Astrocyte (in vitro differentiated cells and primary cell): ENCODE measurements at regions not wholly inside any gene's neighbourhood (a gene's known extent, or its start where the extent isn't known, plus 50 kb on each side); places are given as distances from the start of the nearest gene placed in this dataset.

ENCODE experiments used
- DNase-seq: peaks from one replicate; pipeline ENCODE4 v3.0.0-alpha.2; 2010; ENCODE audit warnings: low read depth
- FAIRE-seq: peaks from 2 replicates; lab custom pipeline; 2011; peaks lifted over from hg19 to GRCh38; lab: Jason Lieb, UNC
- H2AFZ ChIP-seq: 2 replicates; pipeline ENCODE4 v1.6.0; 2012; ENCODE audit warnings: low read depth, low read length, inconsistent platforms
- H3K27ac ChIP-seq: 2 replicates; pipeline ENCODE4 v1.5.1; 2011; ENCODE audit warnings: low read depth, low read length, inconsistent platforms
- H3K27me3 ChIP-seq: 2 replicates; pipeline ENCODE4 v1.6.0; 2011; ENCODE audit warnings: low read length, inconsistent platforms; ENCODE audit not compliant: insufficient read depth
- H3K36me3 ChIP-seq: 2 replicates; pipeline ENCODE4 v1.5.1; 2011; ENCODE audit warnings: low read length, inconsistent platforms; ENCODE audit not compliant: insufficient read depth
- H3K4me1 ChIP-seq: 2 replicates; pipeline ENCODE4 v1.5.1; 2011; ENCODE audit warnings: low read length, inconsistent platforms; ENCODE audit not compliant: insufficient read depth
- H3K4me2 ChIP-seq: 2 replicates; pipeline ENCODE4 v1.6.0; 2012; ENCODE audit warnings: low read length, inconsistent platforms
- H3K4me3 ChIP-seq: 2 replicates; pipeline ENCODE4 v1.5.1; 2011; ENCODE audit warnings: low read depth, mild to moderate bottlenecking, low read length, inconsistent platforms; ENCODE audit not compliant: insufficient read depth
- H3K79me2 ChIP-seq: 2 replicates; pipeline ENCODE4 v1.6.0; 2012; ENCODE audit warnings: mild to moderate bottlenecking, low read length, inconsistent platforms; ENCODE audit not compliant: insufficient read depth
- H3K9ac ChIP-seq: 2 replicates; pipeline ENCODE4 v1.6.0; 2012; ENCODE audit warnings: mild to moderate bottlenecking, low read length, inconsistent platforms
- H3K9me3 ChIP-seq: 2 replicates; pipeline ENCODE4 v1.5.1; 2012; ENCODE audit warnings: low read depth, mild to moderate bottlenecking, low read length, inconsistent platforms; ENCODE audit not compliant: insufficient read depth
- H4K20me1 ChIP-seq: 2 replicates; pipeline ENCODE4 v1.6.0; 2012; ENCODE audit warnings: low read length, inconsistent platforms; ENCODE audit not compliant: insufficient read depth
- H3K27ac Mint-ChIP-seq: one replicate; pipeline ENCODE4 v1.8.0; 2021; ENCODE audit warnings: mild to moderate bottlenecking, mixed read lengths; ENCODE audit not compliant: unreplicated experiment
- H3K27me3 Mint-ChIP-seq: one replicate; pipeline ENCODE4 v1.8.0; 2021; ENCODE audit warnings: low read depth, mixed read lengths; ENCODE audit not compliant: unreplicated experiment
- H3K36me3 Mint-ChIP-seq: one replicate; pipeline ENCODE4 v1.8.0; 2021; ENCODE audit warnings: low read depth, mixed read lengths; ENCODE audit not compliant: unreplicated experiment
- H3K4me1 Mint-ChIP-seq: one replicate; pipeline ENCODE4 v1.8.0; 2021; ENCODE audit warnings: low read depth, mixed read lengths; ENCODE audit not compliant: unreplicated experiment
- H3K4me3 Mint-ChIP-seq: one replicate; pipeline ENCODE4 v1.8.0; 2021; ENCODE audit warnings: mild to moderate bottlenecking, moderate library complexity, mixed read lengths; ENCODE audit not compliant: unreplicated experiment
- H3K9me3 Mint-ChIP-seq: one replicate; pipeline ENCODE4 v1.8.0; 2021; ENCODE audit warnings: mild to moderate bottlenecking, mixed read lengths; ENCODE audit not compliant: unreplicated experiment
- CTCF ChIP-seq: IDR thresholded peaks from 2 replicates; pipeline ENCODE4 v1.5.1; 2011; ENCODE audit warnings: low read depth, mild to moderate bottlenecking, inconsistent platforms, low read length, moderate library complexity; ENCODE audit not compliant: insufficient read depth
- EZH2 ChIP-seq: IDR thresholded peaks from 2 replicates; pipeline ENCODE4 v1.6.1; 2012; ENCODE audit warnings: mild to moderate bottlenecking, low read length, inconsistent platforms; ENCODE audit not compliant: insufficient read depth

- H3K36me3 Mint-ChIP-seq = no peaks in the 10 kb centered on the region
- H3K4me3 Mint-ChIP-seq = no peak overlapping the region
- H4K20me1 ChIP-seq = no peaks in the 10 kb centered on the region
- no peak overlapping the region for H2AFZ ChIP-seq
- H3K9ac ChIP-seq = no peak overlapping the region
- peaks cover 8% of the 10 kb centered on the region for H3K4me1 Mint-ChIP-seq
- H3K27me3 ChIP-seq = no peaks in the 10 kb centered on the region
- peaks cover 29% of the 10 kb centered on the region for H3K9me3 Mint-ChIP-seq
- no peak overlapping the region for H3K4me2 ChIP-seq
- H3K9me3 ChIP-seq = peaks cover 5% of the 10 kb centered on the region
- H3K36me3 ChIP-seq = no peaks in the 10 kb centered on the region
- H3K4me1 ChIP-seq = no peaks in the 10 kb centered on the region
- no peaks in the 10 kb centered on the region for H3K27me3 Mint-ChIP-seq
- no peak overlapping the region for H3K27ac ChIP-seq
- H3K4me3 ChIP-seq = no peak overlapping the region
- FAIRE-seq (no peak), DNase-seq (no peak)
- TF ChIP-seq CTCF (no peak), EZH2 (no peak)
- no peaks in the 10 kb centered on the region for H3K79me2 ChIP-seq
- no peak overlapping the region for H3K27ac Mint-ChIP-seq
Measured at GRCh38 chr5:86460519-86460918, 157.2 kb upstream of the COX7C start.

GRCh38 chr5:86461169-86461956 lies 156.4 kb upstream of the COX7C start:
- Histone ChIP-seq H4K20me1 (no peaks in the 10 kb centered on the region), H3K79me2 (no peaks in the 10 kb centered on the region), H3K4me2 (no peak overlapping the region), H3K27me3 (no peaks in the 10 kb centered on the region), H3K27ac (no peak overlapping the region), H3K9ac (no peak overlapping the region), H2AFZ (no peak overlapping the region), H3K9me3 (peaks cover 9% of the 10 kb centered on the region), H3K4me3 (no peak overlapping the region), H3K36me3 (no peaks in the 10 kb centered on the region), H3K4me1 (no peaks in the 10 kb centered on the region)
- Mint-ChIP-seq H3K4me3 (no peak overlapping the region), H3K27ac (no peak overlapping the region), H3K27me3 (no peaks in the 10 kb centered on the region), H3K9me3 (peaks cover 28% of the 10 kb centered on the region), H3K36me3 (no peaks in the 10 kb centered on the region), H3K4me1 (peaks cover 8% of the 10 kb centered on the region)
- DNase-seq (no peak), FAIRE-seq (no peak)
- TF ChIP-seq CTCF (no peak), EZH2 (no peak)

GRCh38 chr5:86463339-86463738 lies 154.4 kb upstream of the COX7C start:
- no peaks in the 10 kb centered on the region for H3K27me3 ChIP-seq
- peaks cover 9% of the 10 kb centered on the region for H3K9me3 ChIP-seq
- H3K9me3 Mint-ChIP-seq = peaks cover 30% of the 10 kb centered on the region
- H2AFZ ChIP-seq = no peak overlapping the region
- no peaks in the 10 kb centered on the region for H3K4me1 ChIP-seq
- H3K4me3 ChIP-seq = no peak overlapping the region
- no peaks in the 10 kb centered on the region for H3K79me2 ChIP-seq
- no peak overlapping the region for H3K9ac ChIP-seq
- no peak overlapping the region for H3K4me3 Mint-ChIP-seq
- H3K36me3 Mint-ChIP-seq = peaks cover 1% of the 10 kb centered on the region
- TF ChIP-seq CTCF (no peak), EZH2 (no peak)
- H3K36me3 ChIP-seq = no peaks in the 10 kb centered on the region
- H3K27ac Mint-ChIP-seq = no peak overlapping the region
- no peak overlapping the region for H3K4me2 ChIP-seq
- FAIRE-seq (no peak), DNase-seq (no peak)
- H3K27me3 Mint-ChIP-seq = no peaks in the 10 kb centered on the region
- peaks cover 8% of the 10 kb centered on the region for H3K4me1 Mint-ChIP-seq
- H3K27ac ChIP-seq = no peak overlapping the region
- no peaks in the 10 kb centered on the region for H4K20me1 ChIP-seq
